ENCODE measurements at regions not wholly inside any gene's neighbourhood (a gene's known extent, or its start where the extent isn't known, plus 50 kb on each side); places are given as distances from the start of the nearest gene placed in this dataset.
A peak's percentile ranks its signal among the peaks of the same experiment; 100 is the strongest.

DNA sequence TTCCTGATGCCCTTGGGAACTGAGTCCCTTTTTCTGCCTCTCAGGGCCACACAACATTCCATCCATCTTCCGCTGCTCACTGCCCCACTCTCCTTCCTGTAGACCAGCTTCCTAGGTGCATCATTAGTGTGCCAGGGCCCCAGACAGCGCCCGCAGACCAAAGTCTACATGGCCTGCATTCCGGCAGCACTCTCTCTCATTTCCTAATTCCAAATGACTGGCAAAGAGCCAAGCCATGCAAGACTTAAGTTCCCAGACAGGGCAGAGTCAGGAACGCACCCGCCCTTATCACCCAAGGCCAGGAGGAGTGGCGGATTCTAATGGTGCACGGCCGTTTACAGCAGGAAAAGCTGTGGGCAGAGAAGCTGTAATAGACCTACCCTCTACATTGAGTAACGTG, 159.8 kb upstream of the ARID1B start:
- no peaks in the 10 kb centered on the region for H4K20me1 ChIP-seq (replicated peaks; ENCODE audit: insufficient read depth)
- H3K27ac Mint-ChIP-seq: no peak overlapping the region
- H3K4me1 ChIP-seq (ENCODE audit: insufficient read depth): no peaks in the 10 kb centered on the region

More for the DNA sequence above, 159.8 kb upstream of the ARID1B start:
- no peak overlapping the region for H3K4me3 ChIP-seq
- DNase-seq (ENCODE audit: low spot score) (no peak), ATAC-seq (no peak)
- H3K36me3 ChIP-seq (ENCODE audit: insufficient read depth): no peaks in the 10 kb centered on the region
- H3K27me3 ChIP-seq (ENCODE audit: insufficient read depth): no peaks in the 10 kb centered on the region
- no peaks in the 10 kb centered on the region for H3K9me2 ChIP-seq (ENCODE audit: insufficient read depth)
- Mint-ChIP-seq H3K36me3 (ENCODE audit: low read depth) (peaks cover 27% of the 10 kb centered on the region), H3K9me3 (peaks cover 25% of the 10 kb centered on the region), H3K4me3 (no peak overlapping the region), H3K27me3 (ENCODE audit: insufficient read depth, low read depth, poor library complexity) (peaks cover 5% of the 10 kb centered on the region), H3K4me1 (peaks cover 13% of the 10 kb centered on the region; the same call in 1 of the 3 replicates)
- H3K79me2 ChIP-seq (replicated peaks; ENCODE audit: insufficient read depth): no peaks in the 10 kb centered on the region
- H3K27ac ChIP-seq (ENCODE audit: low read depth): no peak overlapping the region
- TF ChIP-seq NANOG (IDR thresholded peaks at IDR 0.05; ENCODE audit: borderline replicate concordance): no peak
- TF ChIP-seq, protein P1, sequence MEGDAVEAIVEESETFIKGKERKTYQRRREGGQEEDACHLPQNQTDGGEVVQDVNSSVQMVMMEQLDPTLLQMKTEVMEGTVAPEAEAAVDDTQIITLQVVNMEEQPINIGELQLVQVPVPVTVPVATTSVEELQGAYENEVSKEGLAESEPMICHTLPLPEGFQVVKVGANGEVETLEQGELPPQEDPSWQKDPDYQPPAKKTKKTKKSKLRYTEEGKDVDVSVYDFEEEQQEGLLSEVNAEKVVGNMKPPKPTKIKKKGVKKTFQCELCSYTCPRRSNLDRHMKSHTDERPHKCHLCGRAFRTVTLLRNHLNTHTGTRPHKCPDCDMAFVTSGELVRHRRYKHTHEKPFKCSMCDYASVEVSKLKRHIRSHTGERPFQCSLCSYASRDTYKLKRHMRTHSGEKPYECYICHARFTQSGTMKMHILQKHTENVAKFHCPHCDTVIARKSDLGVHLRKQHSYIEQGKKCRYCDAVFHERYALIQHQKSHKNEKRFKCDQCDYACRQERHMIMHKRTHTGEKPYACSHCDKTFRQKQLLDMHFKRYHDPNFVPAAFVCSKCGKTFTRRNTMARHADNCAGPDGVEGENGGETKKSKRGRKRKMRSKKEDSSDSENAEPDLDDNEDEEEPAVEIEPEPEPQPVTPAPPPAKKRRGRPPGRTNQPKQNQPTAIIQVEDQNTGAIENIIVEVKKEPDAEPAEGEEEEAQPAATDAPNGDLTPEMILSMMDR (conservative IDR thresholded peaks at IDR 0.05; ENCODE audit: low read depth in 2 of 2): no peak
- no peak for TF ChIP-seq POLR2AphosphoS5 (IDR thresholded peaks at IDR 0.05; ENCODE audit: low read depth)
- TF ChIP-seq JUNB (IDR thresholded peaks at IDR 0.05; ENCODE audit: unreplicated experiment): no peak
- no peak for TF ChIP-seq EZH2 (IDR thresholded peaks at IDR 0.05; ENCODE audit: low read depth, unreplicated experiment)
- no peak for TF ChIP-seq ZNF331 (CRISPR knock-in tag; IDR thresholded peaks at IDR 0.05; ENCODE audit: low read depth)
- TF ChIP-seq, protein P2, sequence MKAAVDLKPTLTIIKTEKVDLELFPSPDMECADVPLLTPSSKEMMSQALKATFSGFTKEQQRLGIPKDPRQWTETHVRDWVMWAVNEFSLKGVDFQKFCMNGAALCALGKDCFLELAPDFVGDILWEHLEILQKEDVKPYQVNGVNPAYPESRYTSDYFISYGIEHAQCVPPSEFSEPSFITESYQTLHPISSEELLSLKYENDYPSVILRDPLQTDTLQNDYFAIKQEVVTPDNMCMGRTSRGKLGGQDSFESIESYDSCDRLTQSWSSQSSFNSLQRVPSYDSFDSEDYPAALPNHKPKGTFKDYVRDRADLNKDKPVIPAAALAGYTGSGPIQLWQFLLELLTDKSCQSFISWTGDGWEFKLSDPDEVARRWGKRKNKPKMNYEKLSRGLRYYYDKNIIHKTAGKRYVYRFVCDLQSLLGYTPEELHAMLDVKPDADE (IDR thresholded peaks at IDR 0.05): no peak
- TF ChIP-seq, protein P3, sequence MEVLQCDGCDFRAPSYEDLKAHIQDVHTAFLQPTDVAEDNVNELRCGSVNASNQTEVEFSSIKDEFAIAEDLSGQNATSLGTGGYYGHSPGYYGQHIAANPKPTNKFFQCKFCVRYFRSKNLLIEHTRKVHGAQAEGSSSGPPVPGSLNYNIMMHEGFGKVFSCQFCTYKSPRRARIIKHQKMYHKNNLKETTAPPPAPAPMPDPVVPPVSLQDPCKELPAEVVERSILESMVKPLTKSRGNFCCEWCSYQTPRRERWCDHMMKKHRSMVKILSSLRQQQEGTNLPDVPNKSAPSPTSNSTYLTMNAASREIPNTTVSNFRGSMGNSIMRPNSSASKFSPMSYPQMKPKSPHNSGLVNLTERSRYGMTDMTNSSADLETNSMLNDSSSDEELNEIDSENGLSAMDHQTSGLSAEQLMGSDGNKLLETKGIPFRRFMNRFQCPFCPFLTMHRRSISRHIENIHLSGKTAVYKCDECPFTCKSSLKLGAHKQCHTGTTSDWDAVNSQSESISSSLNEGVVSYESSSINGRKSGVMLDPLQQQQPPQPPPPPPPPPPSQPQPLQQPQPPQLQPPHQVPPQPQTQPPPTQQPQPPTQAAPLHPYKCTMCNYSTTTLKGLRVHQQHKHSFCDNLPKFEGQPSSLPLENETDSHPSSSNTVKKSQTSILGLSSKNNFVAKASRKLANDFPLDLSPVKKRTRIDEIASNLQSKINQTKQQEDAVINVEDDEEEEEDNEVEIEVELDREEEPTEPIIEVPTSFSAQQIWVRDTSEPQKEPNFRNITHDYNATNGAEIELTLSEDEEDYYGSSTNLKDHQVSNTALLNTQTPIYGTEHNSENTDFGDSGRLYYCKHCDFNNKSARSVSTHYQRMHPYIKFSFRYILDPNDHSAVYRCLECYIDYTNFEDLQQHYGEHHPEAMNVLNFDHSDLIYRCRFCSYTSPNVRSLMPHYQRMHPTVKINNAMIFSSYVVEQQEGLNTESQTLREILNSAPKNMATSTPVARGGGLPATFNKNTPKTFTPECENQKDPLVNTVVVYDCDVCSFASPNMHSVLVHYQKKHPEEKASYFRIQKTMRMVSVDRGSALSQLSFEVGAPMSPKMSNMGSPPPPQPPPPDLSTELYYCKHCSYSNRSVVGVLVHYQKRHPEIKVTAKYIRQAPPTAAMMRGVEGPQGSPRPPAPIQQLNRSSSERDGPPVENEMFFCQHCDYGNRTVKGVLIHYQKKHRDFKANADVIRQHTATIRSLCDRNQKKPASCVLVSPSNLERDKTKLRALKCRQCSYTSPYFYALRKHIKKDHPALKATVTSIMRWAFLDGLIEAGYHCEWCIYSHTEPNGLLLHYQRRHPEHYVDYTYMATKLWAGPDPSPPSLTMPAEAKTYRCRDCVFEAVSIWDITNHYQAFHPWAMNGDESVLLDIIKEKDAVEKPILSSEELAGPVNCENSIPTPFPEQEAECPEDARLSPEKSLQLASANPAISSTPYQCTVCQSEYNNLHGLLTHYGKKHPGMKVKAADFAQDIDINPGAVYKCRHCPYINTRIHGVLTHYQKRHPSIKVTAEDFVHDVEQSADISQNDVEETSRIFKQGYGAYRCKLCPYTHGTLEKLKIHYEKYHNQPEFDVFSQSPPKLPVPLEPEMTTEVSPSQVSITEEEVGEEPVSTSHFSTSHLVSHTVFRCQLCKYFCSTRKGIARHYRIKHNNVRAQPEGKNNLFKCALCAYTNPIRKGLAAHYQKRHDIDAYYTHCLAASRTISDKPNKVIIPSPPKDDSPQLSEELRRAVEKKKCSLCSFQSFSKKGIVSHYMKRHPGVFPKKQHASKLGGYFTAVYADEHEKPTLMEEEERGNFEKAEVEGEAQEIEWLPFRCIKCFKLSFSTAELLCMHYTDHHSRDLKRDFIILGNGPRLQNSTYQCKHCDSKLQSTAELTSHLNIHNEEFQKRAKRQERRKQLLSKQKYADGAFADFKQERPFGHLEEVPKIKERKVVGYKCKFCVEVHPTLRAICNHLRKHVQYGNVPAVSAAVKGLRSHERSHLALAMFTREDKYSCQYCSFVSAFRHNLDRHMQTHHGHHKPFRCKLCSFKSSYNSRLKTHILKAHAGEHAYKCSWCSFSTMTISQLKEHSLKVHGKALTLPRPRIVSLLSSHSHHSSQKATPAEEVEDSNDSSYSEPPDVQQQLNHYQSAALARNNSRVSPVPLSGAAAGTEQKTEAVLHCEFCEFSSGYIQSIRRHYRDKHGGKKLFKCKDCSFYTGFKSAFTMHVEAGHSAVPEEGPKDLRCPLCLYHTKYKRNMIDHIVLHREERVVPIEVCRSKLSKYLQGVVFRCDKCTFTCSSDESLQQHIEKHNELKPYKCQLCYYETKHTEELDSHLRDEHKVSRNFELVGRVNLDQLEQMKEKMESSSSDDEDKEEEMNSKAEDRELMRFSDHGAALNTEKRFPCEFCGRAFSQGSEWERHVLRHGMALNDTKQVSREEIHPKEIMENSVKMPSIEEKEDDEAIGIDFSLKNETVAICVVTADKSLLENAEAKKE (CRISPR knock-in tag; IDR thresholded peaks at IDR 0.05): no peak
- no peak for TF ChIP-seq CREB1 (CRISPR knock-in tag; IDR thresholded peaks at IDR 0.05; ENCODE audit: low read depth)
- TF ChIP-seq ZNF114 (CRISPR knock-in tag; IDR thresholded peaks at IDR 0.05): no peak
- TF ChIP-seq, protein P4, sequence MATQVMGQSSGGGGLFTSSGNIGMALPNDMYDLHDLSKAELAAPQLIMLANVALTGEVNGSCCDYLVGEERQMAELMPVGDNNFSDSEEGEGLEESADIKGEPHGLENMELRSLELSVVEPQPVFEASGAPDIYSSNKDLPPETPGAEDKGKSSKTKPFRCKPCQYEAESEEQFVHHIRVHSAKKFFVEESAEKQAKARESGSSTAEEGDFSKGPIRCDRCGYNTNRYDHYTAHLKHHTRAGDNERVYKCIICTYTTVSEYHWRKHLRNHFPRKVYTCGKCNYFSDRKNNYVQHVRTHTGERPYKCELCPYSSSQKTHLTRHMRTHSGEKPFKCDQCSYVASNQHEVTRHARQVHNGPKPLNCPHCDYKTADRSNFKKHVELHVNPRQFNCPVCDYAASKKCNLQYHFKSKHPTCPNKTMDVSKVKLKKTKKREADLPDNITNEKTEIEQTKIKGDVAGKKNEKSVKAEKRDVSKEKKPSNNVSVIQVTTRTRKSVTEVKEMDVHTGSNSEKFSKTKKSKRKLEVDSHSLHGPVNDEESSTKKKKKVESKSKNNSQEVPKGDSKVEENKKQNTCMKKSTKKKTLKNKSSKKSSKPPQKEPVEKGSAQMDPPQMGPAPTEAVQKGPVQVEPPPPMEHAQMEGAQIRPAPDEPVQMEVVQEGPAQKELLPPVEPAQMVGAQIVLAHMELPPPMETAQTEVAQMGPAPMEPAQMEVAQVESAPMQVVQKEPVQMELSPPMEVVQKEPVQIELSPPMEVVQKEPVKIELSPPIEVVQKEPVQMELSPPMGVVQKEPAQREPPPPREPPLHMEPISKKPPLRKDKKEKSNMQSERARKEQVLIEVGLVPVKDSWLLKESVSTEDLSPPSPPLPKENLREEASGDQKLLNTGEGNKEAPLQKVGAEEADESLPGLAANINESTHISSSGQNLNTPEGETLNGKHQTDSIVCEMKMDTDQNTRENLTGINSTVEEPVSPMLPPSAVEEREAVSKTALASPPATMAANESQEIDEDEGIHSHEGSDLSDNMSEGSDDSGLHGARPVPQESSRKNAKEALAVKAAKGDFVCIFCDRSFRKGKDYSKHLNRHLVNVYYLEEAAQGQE (IDR thresholded peaks at IDR 0.05; ENCODE audit: unreplicated experiment): no peak
- TF ChIP-seq EZH2phosphoT487 (IDR thresholded peaks at IDR 0.05; ENCODE audit: unreplicated experiment): no peak
- TF ChIP-seq STAT1 (IDR thresholded peaks at IDR 0.05; ENCODE audit: unreplicated experiment): no peak
- no peaks in the 10 kb centered on the region for H3F3A ChIP-seq (replicated peaks; ENCODE audit: low read depth)
- H3K4me2 ChIP-seq: no peak overlapping the region
- H2AFZ ChIP-seq: peak overlapping the region; percentile 32; the same call in 1 of the 2 replicates

All from GM23338 (cell line).